Left ventricle myocardium inferior (tissue), 1 donor: ENCODE measurements at regions not wholly inside any gene's neighbourhood (a gene's known extent, or its start where the extent isn't known, plus 50 kb on each side); places are given as distances from the start of the nearest gene placed in this dataset.

Experiments used
- DNase-seq: peaks from one replicate; pipeline ENCODE4 v3.0.0-alpha.2; 2020
- H3K27ac ChIP-seq: fragments of 200-600 bp; replicated peaks from 2 replicates; pipeline ENCODE4 v1.8.0; 2021
- H3K27me3 ChIP-seq: fragments of 200-600 bp; 2 replicates; pipeline ENCODE4 v1.8.0; 2021; ENCODE audit warnings: low read depth
- H3K36me3 ChIP-seq: fragments of 200-600 bp; 2 replicates; pipeline ENCODE4 v1.8.0; 2021
- H3K4me1 ChIP-seq: fragments of 200-600 bp; 2 replicates; pipeline ENCODE4 v1.8.0; 2021
- H3K4me3 ChIP-seq: fragments of 200-600 bp; 2 replicates; pipeline ENCODE4 v1.8.0; 2021; ENCODE audit warnings: mild to moderate bottlenecking, moderate library complexity
- H3K9me3 ChIP-seq: fragments of 200-600 bp; replicated peaks from 2 replicates; pipeline ENCODE4 v1.8.0; 2021
- CTCF ChIP-seq: fragments of 200-600 bp; IDR thresholded peaks from 2 replicates; pipeline ENCODE4 v1.8.0; 2021; ENCODE audit warnings: antibody characterized with exemption, mild to moderate bottlenecking, borderline replicate concordance
- intact Hi-C: fragments of 100-400 bp; cut with micrococcal nuclease; formaldehyde crosslinking; loops from one replicate; pipeline ENCODE4 v1.11.0; 2022
- donor health status: DM: no; HTN: yes; CAD: no; lungs with severe emphysema.

DNA sequence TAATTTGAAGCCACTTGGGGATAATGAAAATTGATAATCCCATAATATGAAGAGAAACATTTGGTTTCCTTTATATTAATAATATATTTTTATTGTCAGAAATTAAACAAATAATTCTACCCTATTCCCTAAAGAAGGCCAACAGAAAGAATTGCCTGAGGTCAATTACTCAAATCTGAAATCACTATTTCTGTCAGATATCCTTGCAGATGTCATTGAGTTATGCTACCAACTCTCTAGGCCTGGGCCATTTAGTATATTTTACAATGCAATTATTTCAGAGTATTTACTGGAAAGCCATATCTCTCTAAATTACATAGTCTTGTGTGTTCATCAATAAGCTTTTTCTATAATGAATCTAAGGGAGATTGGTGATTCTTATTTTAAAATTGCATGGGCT, 498.1 kb downstream of the KIF20B start:
- Histone ChIP-seq H3K36me3 (no peaks in the 10 kb centered on the region), H3K27me3 (no peaks in the 10 kb centered on the region), H3K4me1 (no peaks in the 10 kb centered on the region), H3K4me3 (no peak overlapping the region), H3K9me3 (no peaks in the 10 kb centered on the region), H3K27ac (no peak overlapping the region)
- intact Hi-C loops, result no loop called here
- DNase-seq, result no peak
- no peak for TF ChIP-seq CTCF

GRCh38 chr10:90204131-90204955, 503.0 kb downstream of the KIF20B start:
- no peaks in the 10 kb centered on the region for H3K36me3 ChIP-seq
- H3K9me3 ChIP-seq, result no peaks in the 10 kb centered on the region
- H3K4me3 ChIP-seq, result no peak overlapping the region
- TF ChIP-seq CTCF, result no peak
- no peak overlapping the region for H3K27ac ChIP-seq
- no peaks in the 10 kb centered on the region for H3K27me3 ChIP-seq
- intact Hi-C loops, result no loop called here
- DNase-seq, result no peak
- H3K4me1 ChIP-seq, result no peaks in the 10 kb centered on the region

DNA sequence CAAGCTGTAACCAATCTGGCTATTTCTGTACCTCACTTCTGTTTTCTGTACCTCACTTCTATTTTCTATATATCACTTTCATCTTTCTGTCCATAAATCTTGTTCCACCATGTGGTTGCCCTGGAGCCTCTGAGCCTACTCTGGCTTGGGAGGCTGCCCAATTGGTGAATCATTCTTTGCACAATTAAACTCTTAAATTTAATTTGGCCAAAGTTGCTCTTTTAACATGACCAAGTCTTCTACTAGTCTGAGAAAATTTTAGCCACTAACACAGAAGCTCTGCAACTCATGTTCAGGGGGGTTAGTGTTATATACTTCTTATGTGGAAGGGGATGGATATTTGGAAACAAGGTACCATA, 503.5 kb downstream of the KIF20B start:
- intact Hi-C loops, result no loop called here
- Histone ChIP-seq H3K27ac (no peak overlapping the region), H3K4me1 (no peaks in the 10 kb centered on the region), H3K36me3 (no peaks in the 10 kb centered on the region), H3K9me3 (no peaks in the 10 kb centered on the region), H3K27me3 (no peaks in the 10 kb centered on the region), H3K4me3 (no peak overlapping the region)
- DNase-seq, result no peak
- TF ChIP-seq CTCF, result no peak

- Histone ChIP-seq H3K9me3 (no peaks in the 10 kb centered on the region), H3K27me3 (no peaks in the 10 kb centered on the region), H3K36me3 (no peaks in the 10 kb centered on the region), H3K4me3 (no peak overlapping the region), H3K4me1 (no peaks in the 10 kb centered on the region), H3K27ac (no peak overlapping the region)
- no peak for TF ChIP-seq CTCF
- intact Hi-C loops, result no loop called here
- no peak for DNase-seq
Observed at GRCh38 chr10:90205340-90205739, 503.9 kb downstream of the KIF20B start.

GRCh38 chr10:90213346-90213745, 512.0 kb downstream of the KIF20B start:
- TF ChIP-seq CTCF, result no peak
- no peak for DNase-seq
- intact Hi-C loops, result no loop called here
- H3K9me3 ChIP-seq, result no peaks in the 10 kb centered on the region
- H3K27me3 ChIP-seq, result no peaks in the 10 kb centered on the region
- no peak overlapping the region for H3K4me3 ChIP-seq
- no peaks in the 10 kb centered on the region for H3K4me1 ChIP-seq
- H3K36me3 ChIP-seq, result no peaks in the 10 kb centered on the region
- no peak overlapping the region for H3K27ac ChIP-seq
